GM23248 (cell line): ENCODE measurements at regions not wholly inside any gene's neighbourhood (a gene's known extent, or its start where the extent isn't known, plus 50 kb on each side); places are given as distances from the start of the nearest gene placed in this dataset.

Experiments
- DNase-seq: peaks from one replicate; pipeline ENCODE4 v3.0.0-alpha.2; 2015
- H2AFZ ChIP-seq: fragments of 200-600 bp; sonication (generic); 2 replicates; pipeline ENCODE4 v1.6.1; 2016; ENCODE audit warnings: antibody characterized with exemption
- H3F3A ChIP-seq: fragments of 200-600 bp; sonication (generic); 2 replicates; pipeline ENCODE4 v1.6.1; 2016; ENCODE audit warnings: mild to moderate bottlenecking, antibody characterized with exemption, mixed run types; ENCODE audit not compliant: insufficient read depth
- H3K27ac ChIP-seq: fragments of 200-600 bp; sonication (generic); 2 replicates; pipeline ENCODE4 v1.5.1; 2016; ENCODE audit warnings: mild to moderate bottlenecking
- H3K27me3 ChIP-seq: fragments of 200-600 bp; sonication (generic); replicated peaks from 2 replicates; pipeline ENCODE4 v1.6.1; 2016; ENCODE audit warnings: mild to moderate bottlenecking; ENCODE audit not compliant: insufficient read depth
- H3K36me3 ChIP-seq: fragments of 200-600 bp; sonication (generic); 2 replicates; pipeline ENCODE4 v1.6.1; 2016; ENCODE audit warnings: low read depth, mild to moderate bottlenecking
- H3K4me1 ChIP-seq: fragments of 200-600 bp; sonication (generic); 2 replicates; pipeline ENCODE4 v1.6.1; 2016; ENCODE audit warnings: mild to moderate bottlenecking; ENCODE audit not compliant: insufficient read depth
- H3K4me2 ChIP-seq: fragments of 200-600 bp; sonication (generic); one replicate; pipeline ENCODE4 v1.6.1; 2016; ENCODE audit warnings: mild to moderate bottlenecking; ENCODE audit not compliant: unreplicated experiment
- H3K4me3 ChIP-seq: fragments of 200-600 bp; sonication (generic); 2 replicates; pipeline ENCODE4 v1.5.1; 2016; ENCODE audit warnings: mild to moderate bottlenecking
- H3K79me2 ChIP-seq: fragments of 200-600 bp; sonication (generic); 2 replicates; pipeline ENCODE4 v1.6.1; 2016; ENCODE audit warnings: mild to moderate bottlenecking; ENCODE audit not compliant: insufficient read depth
- H3K9ac ChIP-seq: fragments of 200-600 bp; sonication (generic); 2 replicates; pipeline ENCODE4 v1.6.1; 2016; ENCODE audit warnings: mild to moderate bottlenecking
- H3K9me2 ChIP-seq: fragments of 200-600 bp; sonication (generic); 2 replicates; pipeline ENCODE4 v1.6.1; 2016; ENCODE audit warnings: mixed run types, mild to moderate bottlenecking, moderate library complexity; ENCODE audit not compliant: insufficient read depth
- H3K9me3 ChIP-seq: fragments of 200-600 bp; sonication (generic); one replicate; pipeline ENCODE4 v1.6.1; 2017; ENCODE audit warnings: low read depth
- H4K20me1 ChIP-seq: fragments of 200-600 bp; sonication (generic); 2 replicates; pipeline ENCODE4 v1.6.0; 2016; ENCODE audit not compliant: insufficient read depth
- EZH2 ChIP-seq: fragments of 200-600 bp; sonication (generic); IDR thresholded peaks from 2 replicates; pipeline ENCODE4 v1.6.1; 2018; ENCODE audit warnings: antibody characterized with exemption, mild to moderate bottlenecking; ENCODE audit not compliant: insufficient read depth, poor library complexity, severe bottlenecking
- EZH2phosphoT487 ChIP-seq: fragments of 200-600 bp; sonication (generic); IDR thresholded peaks from 2 replicates; pipeline ENCODE4 v1.6.1; 2018; ENCODE audit warnings: antibody characterized with exemption, moderate library complexity, mild to moderate bottlenecking, low read depth; ENCODE audit not compliant: insufficient read depth
- WGBS, 2 experiments: methylation state at CpG; one replicate each; pipeline ENCODE4 v1.1.6; 2015 to 2017; ENCODE audit warnings: low lambda C conversion rate in 2 of 2, low coverage in 1 of 2; ENCODE audit errors: missing lambda C conversion rate in 2 of 2; 5-methylcytosine and 5-hydroxymethylcytosine counted together
- in situ Hi-C: fragments of 300-500 bp; cut with MboI; formaldehyde crosslinking; loops from 2 replicates; pipeline ENCODE4 v1.15.0; 2020

DNA sequence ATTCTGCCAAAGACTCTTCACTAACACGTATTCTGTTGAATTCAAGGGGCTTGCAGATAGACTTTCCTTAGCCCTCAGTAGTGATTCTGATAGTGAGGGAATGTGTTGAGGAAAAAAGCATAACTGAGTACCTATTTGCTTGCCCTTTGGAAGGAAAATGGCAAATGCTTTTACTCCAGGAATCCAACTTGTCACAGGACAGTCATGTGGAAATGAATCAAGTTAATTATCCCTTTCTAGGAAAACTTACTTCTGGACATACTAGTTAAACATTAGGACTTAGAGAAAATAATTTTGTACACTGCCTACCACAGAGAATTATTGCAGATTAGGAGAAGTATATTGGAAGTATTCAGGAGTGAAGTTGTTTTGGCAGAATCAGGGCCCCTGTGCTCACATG is 148.9 kb upstream of the SLC13A1 start:
- Histone ChIP-seq H3K9ac (no peak overlapping the region), H4K20me1 (no peaks in the 10 kb centered on the region), H3K27ac (no peak overlapping the region), H3K79me2 (no peaks in the 10 kb centered on the region), H3K4me3 (no peak overlapping the region), H3F3A (no peaks in the 10 kb centered on the region), H3K9me2 (no peaks in the 10 kb centered on the region), H3K4me2 (no peak overlapping the region), H3K4me1 (no peaks in the 10 kb centered on the region), H2AFZ (no peak overlapping the region), H3K27me3 (no peaks in the 10 kb centered on the region), H3K36me3 (no peaks in the 10 kb centered on the region), H3K9me3 (no peaks in the 10 kb centered on the region)
- DNase-seq, result no peak
- no peak for TF ChIP-seq EZH2
- in situ Hi-C loops, result no loop called here
- 11 to 15% methylated on average over 1 of the region's 1 CpG for WGBS, 2 experiments

DNA sequence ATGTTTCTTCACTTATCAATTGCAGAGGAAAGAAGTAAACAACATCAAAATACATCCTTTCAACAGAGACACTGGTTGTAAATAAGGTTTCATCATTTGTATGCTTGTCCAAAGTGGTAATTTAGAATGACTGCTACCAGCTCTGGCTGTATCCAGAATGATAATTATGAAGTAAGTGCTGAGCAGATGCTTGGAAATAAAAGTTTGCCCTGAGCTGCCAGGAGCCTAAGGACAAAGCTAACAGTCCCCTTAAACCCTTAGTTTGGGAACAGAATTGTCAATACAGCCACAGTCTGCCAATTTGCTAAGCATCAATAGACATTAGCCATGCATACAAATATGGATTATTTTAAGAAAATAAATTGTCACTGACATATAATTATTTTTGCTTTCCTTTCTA is 147.0 kb upstream of the SLC13A1 start:
- H3K4me3 ChIP-seq, result no peak overlapping the region
- no peaks in the 10 kb centered on the region for H3K27me3 ChIP-seq
- H3K9ac ChIP-seq, result no peak overlapping the region
- H3K36me3 ChIP-seq, result no peaks in the 10 kb centered on the region
- in situ Hi-C loops, result no loop called here
- H3K9me2 ChIP-seq, result no peaks in the 10 kb centered on the region
- H3F3A ChIP-seq, result no peaks in the 10 kb centered on the region
- no peak overlapping the region for H2AFZ ChIP-seq
- no peaks in the 10 kb centered on the region for H3K79me2 ChIP-seq
- TF ChIP-seq EZH2 (no peak), EZH2phosphoT487 (no peak)
- no peaks in the 10 kb centered on the region for H4K20me1 ChIP-seq
- H3K4me2 ChIP-seq, result no peak overlapping the region
- H3K9me3 ChIP-seq, result no peaks in the 10 kb centered on the region
- no peak overlapping the region for H3K27ac ChIP-seq
- H3K4me1 ChIP-seq, result no peaks in the 10 kb centered on the region
- no peak for DNase-seq

- no peaks in the 10 kb centered on the region for H3K27me3 ChIP-seq
- no peaks in the 10 kb centered on the region for H3K9me3 ChIP-seq
- H3K27ac ChIP-seq, result no peak overlapping the region
- WGBS, 2 experiments, result 5 to 21% methylated on average over 1 of the region's 1 CpG
- no peaks in the 10 kb centered on the region for H3K79me2 ChIP-seq
- in situ Hi-C loops, result no loop called here
- H4K20me1 ChIP-seq, result no peaks in the 10 kb centered on the region
- TF ChIP-seq EZH2phosphoT487 (no peak), EZH2 (no peak)
- H3K9ac ChIP-seq, result no peak overlapping the region
- H3K4me2 ChIP-seq, result no peak overlapping the region
- no peaks in the 10 kb centered on the region for H3F3A ChIP-seq
- H3K4me3 ChIP-seq, result no peak overlapping the region
- no peaks in the 10 kb centered on the region for H3K4me1 ChIP-seq
- H2AFZ ChIP-seq, result no peak overlapping the region
- no peak for DNase-seq
- H3K9me2 ChIP-seq, result no peaks in the 10 kb centered on the region
- no peaks in the 10 kb centered on the region for H3K36me3 ChIP-seq
Measured at GRCh38 chr7:123343611-123344010, 143.8 kb upstream of the SLC13A1 start.

- no peaks in the 10 kb centered on the region for H3K9me3 ChIP-seq
- H3K79me2 ChIP-seq, result no peaks in the 10 kb centered on the region
- no peaks in the 10 kb centered on the region for H3K27me3 ChIP-seq
- H4K20me1 ChIP-seq, result no peaks in the 10 kb centered on the region
- no peak overlapping the region for H2AFZ ChIP-seq
- WGBS, 2 experiments, result 16 to 25% methylated on average over 1 of the region's 1 CpG
- DNase-seq, result no peak
- H3K9me2 ChIP-seq, result no peaks in the 10 kb centered on the region
- no peak overlapping the region for H3K4me2 ChIP-seq
- H3K9ac ChIP-seq, result no peak overlapping the region
- TF ChIP-seq EZH2 (no peak), EZH2phosphoT487 (no peak)
- H3F3A ChIP-seq, result no peaks in the 10 kb centered on the region
- in situ Hi-C loops, result no loop called here
- H3K4me1 ChIP-seq, result no peaks in the 10 kb centered on the region
- no peak overlapping the region for H3K4me3 ChIP-seq
- no peak overlapping the region for H3K27ac ChIP-seq
- no peaks in the 10 kb centered on the region for H3K36me3 ChIP-seq
Measured at GRCh38 chr7:123341102-123341501, 141.3 kb upstream of the SLC13A1 start.

- Histone ChIP-seq H3K4me2 (no peak overlapping the region), H3K27ac (no peak overlapping the region), H3K9me3 (no peaks in the 10 kb centered on the region), H3K9me2 (no peaks in the 10 kb centered on the region), H3K36me3 (no peaks in the 10 kb centered on the region), H3K4me1 (no peaks in the 10 kb centered on the region), H2AFZ (no peak overlapping the region), H4K20me1 (no peaks in the 10 kb centered on the region), H3K9ac (no peak overlapping the region), H3K27me3 (no peaks in the 10 kb centered on the region), H3K79me2 (no peaks in the 10 kb centered on the region), H3K4me3 (no peak overlapping the region), H3F3A (no peaks in the 10 kb centered on the region)
- in situ Hi-C loops, result no loop called here
- TF ChIP-seq EZH2phosphoT487 (no peak), EZH2 (no peak)
- DNase-seq, result no peak
Measured at GRCh38 chr7:123338688-123339087, 138.9 kb upstream of the SLC13A1 start.
